Medulla oblongata (tissue), 1 donor: ENCODE measurements at regions not wholly inside any gene's neighbourhood (a gene's known extent, or its start where the extent isn't known, plus 50 kb on each side); places are given as distances from the start of the nearest gene placed in this dataset.
"Not testable (repeated sequence)": the region's sequence is repeated elsewhere in the genome, so short reads cannot be mapped to it uniquely, and the experiment has no call there.

ENCODE experiments used
- DNase-seq: peaks from one replicate; pipeline ENCODE4 v3.0.0-alpha.2; 2015; ENCODE audit errors: extremely low spot score

DNA sequence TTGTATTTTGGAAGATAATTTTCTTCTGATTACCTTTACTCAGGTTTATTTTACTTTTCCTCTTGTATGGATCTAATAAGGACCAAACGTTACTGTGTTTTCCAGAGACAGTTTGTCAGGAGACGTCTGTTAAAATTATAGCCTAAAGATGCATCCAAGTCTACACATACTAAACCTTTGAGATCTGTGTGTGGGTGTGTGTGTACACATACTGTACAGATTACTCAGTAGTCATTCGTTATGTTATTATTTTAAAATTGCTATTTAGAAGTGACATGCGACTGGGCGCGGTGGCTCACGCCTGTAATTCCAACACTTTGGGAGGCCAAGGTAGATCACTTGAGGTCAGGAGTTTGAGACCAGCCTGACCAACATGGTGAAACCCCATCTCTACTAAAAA lies 51.6 kb upstream of the CNTLN start:
- DNase-seq = no peak

DNA sequence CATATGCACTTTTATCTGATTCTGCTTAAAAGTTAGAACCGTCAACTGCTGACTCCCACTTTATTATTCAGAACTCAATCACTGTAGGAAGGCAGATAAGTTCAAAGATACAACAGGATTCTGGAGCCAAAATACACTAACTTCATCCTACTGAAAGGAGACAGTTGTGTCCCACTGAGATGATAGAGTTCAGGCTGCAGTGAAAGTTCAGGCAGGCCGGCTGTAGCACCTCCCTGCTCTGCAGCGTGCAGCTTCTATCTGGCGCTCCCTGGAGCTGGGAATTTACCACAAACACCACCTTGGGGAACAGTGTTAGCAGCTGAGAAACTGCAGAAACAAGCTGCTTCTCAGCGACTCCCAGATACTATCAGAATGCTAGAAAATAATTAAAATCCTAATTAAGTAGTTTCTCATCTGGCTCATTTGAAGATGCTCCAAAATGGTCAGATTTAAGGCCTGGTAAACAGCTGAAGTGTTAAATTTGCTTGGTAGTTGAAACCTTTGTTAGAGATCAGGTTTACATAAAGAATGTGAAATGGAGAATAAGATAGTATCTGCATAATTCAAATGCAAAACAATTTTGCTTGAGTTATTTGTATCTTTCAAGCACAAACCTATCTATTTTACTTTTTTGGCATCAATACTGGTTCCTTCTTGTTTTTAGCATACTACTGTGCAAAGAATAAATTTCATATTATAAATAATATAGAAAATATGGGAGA lies 52.3 kb upstream of the CNTLN start:
- no peak for DNase-seq

DNA sequence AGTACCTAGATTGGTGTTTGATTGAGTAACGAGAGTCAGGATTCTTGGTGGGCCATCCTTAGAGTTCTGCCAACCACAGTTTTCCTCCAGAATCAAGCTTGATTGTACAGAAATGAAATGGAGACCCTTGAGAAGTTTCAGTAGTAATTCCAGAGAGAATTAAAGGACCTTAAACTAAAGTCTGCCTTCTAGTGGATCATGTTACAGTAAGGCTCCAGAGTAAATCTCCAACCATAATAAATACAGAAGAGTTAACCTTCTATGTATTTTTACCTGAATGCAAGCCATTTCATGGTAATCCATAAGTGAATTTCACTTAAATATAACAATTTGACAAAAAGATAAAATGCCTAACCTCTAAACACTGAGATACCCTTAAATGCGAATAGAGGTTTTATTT lies 53.0 kb upstream of the CNTLN start:
- DNase-seq = no peak

DNA sequence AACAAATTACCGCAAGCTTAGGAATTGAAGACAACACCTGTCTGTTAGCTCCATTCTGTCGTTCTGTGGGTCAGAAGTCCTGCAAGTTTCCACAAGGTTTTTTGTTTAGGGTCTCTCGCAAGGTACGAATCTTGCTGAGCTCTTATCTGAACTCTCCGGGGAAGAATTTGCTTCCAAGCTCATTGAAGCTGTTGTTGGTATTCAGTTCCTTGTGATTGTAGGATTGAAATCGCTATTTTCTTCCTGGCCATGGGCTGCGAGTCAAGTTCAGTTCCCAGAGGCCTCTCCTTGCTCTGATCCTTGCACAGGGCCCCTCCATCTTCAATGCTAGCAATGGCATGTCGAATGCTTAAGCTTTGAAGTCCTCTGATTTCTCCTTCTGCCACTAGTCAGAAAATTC lies 53.5 kb upstream of the CNTLN start:
- no peak for DNase-seq

DNA sequence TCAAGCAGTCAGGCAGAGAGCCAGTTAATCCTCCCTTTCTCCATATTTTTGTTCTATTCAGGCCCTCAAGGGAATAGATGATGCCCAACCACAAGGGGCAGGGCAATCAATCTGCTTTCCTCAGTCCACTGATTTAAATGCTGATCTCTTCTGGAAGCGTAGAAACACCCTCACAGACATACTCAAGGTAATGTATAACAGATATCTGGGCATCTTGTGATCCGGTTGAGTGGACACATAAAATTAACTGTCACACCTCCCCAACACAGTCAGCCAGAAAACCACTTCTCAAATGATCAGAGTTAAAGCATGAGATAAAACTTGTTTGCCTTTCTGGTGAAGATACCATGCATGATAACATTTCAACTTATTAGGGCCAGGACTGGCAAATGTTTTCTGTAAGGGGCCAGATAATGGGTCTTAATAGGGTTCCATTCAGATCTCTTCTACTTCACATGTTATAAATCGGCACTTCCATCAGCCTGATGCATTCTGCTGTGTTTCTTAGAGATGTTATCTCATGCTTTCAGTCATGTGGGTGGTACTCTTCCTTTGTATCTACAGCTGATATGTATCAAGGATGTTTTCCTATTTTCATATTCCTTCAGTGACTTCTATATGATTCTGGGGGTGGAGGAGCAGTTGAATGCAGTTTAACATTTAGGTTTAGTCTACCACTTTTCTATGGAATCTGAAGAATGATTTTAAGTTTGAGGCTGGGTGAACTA lies 58.9 kb upstream of the CNTLN start:
- no peak for DNase-seq

DNA sequence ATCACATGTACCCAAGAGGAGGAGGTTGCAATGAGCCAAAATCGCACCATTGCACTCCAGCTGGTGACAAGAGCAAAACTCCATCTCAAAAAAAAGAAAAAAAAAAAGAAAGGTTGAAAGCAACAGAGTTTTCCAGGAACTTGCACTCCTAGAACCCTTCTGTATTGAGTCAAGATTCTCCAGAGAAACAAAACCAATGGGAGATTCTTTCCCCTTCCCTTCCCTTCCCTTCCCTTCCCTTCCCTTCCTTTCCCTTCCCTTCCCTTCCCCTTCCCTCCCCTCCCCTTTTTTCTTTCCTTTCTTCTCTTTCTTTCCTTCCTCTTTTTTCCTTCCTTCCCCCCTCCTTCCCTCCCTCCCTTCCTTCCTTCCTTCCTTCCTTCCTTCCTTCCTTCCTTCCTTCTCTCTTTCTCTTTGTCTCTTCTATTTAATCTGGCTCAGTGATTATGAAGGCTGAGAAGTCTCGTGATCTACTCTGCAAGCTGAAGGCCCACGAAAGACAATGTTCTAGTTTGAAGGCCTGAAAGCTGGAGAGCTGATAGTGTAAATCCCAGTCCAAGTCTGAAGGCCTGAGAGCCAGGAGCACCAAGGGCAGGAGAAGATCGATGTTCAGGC lies 59.6 kb upstream of the CNTLN start:
- DNase-seq = no peak

DNA sequence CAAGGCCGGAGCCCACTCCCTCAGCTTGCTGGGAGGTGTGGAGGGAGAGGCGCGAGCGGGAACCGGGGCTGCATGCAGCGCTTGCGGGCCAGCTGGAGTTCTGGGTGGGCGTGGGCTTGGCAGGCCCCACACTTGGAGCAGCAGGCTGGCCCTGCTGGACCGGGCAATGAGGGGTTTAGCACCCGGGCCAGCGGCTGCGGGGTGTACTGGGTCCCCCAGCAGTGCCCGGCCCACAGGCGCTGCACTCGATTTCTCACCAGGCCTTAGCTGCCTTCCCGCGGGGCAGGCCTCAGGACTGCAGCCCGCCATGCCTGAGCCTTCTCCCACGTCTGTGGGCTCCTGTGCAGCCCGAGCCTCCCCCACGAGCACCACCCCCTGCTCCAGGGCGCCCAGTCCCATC lies 62.3 kb upstream of the CNTLN start:
- not testable (repeated sequence) for DNase-seq

DNA sequence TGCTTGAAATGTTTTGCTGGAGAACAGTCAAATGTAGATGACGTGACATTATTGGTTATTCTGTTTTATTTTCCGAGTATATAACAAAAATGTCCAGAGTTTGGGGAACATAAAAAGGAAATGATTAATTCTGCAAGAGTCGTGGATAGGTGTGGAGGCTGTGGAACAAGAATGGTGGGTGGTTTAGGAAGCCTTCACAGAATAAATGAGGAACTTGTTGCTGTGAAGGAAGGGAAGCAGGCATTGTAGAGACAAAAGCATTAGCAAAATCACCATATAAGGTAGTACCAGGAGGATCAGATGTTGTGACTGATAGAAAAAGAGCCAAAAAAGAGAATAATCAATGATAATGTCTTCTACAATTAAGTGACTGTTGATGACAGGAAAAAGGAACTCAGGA lies 66.2 kb upstream of the CNTLN start:
- DNase-seq = no peak

DNA sequence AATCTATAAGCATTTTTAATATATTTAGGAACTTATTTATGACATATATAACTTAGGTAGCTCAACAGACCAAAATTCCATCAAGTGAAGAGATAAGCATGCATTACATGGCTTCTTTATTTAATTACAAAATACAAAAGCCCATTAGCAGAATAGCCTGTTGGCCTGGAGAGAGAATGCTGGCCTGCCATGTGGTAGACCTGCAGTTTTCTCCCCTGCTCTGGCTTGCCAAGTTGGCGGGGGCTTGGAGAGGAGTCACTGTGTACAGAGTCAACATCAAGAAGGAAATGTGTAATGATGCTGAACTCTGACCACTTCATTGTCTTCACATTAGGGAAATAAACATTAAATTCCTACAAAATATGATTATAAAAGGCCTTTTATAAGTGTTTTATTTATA lies 69.8 kb upstream of the CNTLN start:
- no peak for DNase-seq

DNA sequence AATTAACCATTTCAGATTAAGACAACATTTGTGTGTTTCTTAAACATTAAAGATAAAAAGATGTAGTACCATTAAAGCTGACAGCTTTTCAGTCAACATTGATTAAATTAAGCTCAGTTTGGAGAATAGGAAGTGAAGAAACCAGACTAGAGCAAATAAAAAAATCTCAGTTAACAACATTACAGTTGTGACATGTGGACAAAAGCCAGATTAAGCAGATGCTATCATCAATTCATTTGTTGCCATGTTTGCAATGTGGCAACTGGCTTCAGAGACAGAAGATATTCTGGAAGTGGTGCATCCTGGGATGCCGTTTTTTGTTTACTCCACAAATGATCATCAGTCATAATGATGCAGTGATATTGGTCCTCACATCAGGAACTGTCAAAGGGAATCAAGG lies 70.3 kb upstream of the CNTLN start:
- no peak for DNase-seq

DNA sequence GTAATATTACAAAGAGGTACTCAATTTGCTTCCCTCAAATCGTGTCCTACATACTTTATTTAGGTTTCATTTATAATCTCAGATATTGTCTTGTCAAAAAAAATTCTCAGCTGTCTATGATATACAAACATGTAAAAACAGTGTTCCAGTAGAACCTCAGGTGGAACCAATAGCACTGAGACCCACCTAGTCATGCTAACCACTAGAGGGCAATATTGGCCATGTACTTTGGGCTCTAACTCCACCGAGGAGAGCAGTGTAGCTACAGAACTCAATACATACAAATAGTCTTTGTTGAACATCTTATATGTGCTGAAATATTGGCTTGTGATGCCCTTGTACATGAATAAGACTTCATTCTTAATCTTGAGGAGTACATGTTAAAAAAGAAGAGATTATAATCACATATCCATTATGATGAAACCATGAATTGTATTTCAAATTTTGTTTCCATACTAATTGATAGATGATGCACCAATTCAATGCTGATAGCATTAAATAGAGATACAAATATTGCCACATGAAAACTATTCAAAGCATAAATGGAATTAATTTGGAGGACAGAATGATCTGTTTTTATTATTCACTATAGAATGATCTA lies 71.2 kb upstream of the CNTLN start:
- peak; percentile 44 for DNase-seq

DNA sequence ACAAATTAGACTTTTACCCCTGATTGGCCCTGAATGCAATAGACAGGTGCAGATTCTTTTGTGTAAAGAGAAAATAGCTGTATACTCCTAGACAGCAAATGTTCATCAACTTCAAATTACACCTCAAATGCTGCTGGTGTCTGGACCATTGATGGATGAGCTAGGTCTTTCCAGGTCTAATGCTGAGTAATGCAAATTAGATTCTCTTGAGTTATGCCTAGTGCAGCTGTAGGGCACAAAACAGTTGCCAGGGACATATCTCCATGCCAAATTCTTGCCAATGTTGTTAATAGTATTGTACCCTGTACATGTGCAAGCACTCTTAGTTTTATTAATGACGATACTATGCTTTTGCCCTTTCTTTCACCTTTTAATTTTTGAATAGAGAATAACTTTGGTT lies 72.3 kb upstream of the CNTLN start:
- no peak for DNase-seq

DNA sequence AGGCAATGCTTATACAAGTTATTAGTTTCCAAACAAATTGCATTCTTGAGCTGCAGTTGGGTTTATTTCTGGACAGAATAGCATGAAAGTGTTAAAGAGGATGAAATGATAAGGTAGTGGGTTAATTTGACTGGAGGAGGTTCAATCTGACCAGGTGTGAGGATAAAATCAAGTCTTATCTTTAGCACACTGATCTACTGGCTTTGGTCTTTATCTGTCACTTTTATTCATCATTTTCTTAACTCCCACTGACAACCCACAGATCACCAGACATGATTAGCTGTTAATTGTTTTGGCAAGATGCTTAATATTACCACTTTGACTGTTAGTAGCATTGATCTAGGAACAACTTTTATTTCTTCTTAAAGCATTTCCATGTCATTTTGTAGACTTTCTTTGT lies 74.4 kb upstream of the CNTLN start:
- DNase-seq = no peak

DNA sequence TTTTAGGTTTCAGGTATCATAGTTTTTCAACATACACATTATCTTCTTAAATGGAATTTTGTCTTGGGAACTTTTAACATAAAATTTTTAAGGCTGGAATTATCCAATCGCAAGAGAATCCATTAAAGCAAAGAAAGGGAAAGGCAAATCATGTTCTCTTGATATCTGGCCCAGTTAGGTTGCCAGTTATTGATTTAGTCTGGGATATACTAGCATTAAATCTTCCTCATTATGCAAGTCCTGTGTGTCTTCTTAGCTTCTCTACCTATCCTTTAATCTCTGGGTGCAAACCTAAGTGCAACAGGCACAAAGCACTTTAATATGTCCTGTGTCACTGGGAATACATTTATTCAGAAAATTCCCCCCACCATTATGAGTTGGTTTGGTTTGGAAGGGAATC lies 75.4 kb upstream of the CNTLN start:
- DNase-seq = no peak

DNA sequence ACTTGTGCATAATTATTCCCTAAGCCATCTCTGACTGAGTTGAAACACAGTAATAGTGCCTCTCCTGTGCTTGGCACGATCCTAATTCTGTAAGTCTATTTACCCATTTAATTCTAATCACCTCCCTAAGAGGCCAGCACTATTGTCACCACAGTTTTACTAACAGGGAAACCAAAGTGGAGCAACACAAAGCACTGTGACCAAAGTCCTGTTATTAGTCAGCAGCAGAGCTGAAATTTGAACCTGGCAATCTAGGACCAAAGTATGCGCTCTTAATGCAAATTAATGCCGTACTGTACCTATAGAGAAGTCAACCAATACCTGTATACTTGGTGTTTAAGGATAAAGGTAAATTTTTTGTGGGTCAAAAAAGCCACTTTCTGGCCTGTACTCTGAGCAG lies 77.1 kb upstream of the CNTLN start:
- DNase-seq = no peak

DNA sequence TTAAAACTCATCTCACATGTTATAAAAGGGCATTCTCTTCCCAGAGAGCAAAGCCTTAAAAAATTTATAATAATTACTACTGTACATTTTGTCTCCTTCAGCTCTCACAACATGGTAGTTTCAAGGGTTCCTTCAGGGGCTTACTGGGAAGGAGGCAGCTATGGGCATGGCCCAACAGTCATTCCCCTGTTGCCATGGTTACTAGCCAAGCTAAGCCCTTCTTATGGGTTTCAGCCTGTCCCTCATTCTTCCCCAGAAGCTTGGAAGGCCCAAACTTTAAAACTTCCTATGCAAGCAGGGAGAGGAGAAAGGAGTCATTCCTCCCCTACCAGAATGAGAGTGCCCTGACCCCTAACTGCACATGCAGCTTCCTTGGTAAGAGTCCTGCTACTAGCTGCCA lies 82.2 kb upstream of the CNTLN start:
- no peak for DNase-seq

DNA sequence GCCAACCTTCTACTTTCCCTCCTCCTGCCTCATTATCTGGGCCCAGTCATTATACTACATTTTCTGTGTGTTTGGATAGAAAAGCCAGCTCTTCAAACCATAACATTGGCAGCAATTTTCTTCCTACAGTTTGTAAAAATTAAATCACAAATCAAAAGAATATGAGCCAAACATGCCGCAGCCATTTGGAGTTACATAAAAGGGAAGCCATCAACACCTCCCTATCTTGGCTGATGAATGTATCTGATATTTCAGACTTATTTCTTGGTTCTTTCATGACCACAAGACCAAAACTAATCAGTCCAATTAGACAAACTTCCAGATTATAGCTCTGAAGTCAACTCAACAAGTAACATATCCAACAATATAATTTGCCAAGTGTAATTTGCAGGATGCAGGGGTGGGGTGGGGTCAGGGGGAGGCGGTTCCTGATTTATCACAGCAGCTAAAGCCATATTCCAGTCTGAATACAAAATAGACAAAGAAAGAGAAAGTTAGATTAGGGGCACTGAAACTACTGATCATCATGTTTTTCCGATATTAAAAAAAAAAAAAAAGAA lies 89.4 kb upstream of the CNTLN start:
- no peak for DNase-seq

DNA sequence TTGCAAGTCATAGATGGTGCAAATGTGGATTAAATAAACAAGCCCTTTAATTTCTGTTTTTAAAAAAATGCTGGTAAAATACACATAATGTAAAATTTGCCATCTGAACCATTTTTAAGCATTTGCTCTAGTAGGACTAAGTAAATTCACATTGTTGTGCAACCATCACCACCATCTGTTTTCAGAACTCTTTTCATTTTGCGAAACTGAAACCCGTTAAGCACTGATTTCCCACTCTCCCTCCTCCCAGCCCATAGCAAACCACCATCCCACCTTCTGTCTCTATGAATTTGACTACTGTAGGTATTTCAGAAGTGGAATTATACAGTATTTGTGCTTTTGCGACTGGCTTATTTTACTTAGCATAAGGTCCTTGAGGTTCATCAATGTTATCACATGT lies 103.3 kb upstream of the CNTLN start:
- DNase-seq = no peak

DNA sequence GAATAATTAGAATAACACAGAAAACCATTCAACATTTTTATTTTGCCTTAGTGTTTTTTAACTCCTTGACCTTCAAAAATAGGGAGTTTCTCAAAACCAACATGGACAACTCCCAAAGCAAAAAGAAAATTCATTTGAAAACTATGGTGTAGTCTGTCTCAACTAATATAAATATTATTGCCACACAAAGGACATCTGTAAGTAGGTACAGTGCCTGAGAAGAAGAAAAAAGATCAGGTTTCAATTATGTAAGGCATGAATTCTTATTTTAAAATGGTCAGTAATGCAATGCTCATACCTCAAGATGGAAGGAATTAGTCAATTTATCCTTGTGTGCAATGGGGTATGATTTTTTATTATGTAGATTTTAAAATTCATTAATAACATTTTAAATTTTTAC lies 109.6 kb upstream of the CNTLN start:
- DNase-seq = no peak

DNA sequence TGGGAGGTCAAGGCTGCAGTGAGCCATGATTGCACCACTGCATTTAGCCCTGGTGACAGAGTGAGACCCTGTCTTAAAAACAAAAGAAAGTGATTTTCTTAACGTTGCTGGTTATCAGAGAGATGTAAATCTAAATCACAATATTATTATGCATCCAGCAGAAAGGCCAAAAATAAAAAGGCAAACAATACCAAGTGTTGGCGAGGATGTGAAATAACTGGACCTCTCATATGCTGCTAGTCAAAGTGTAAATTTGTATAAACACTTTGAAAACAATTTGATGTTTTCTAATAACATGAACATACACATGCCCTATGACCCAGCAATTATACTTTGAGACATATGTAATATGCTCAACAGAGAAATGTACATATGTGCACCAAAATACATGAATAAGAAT lies 110.7 kb upstream of the CNTLN start:
- no peak for DNase-seq

DNA sequence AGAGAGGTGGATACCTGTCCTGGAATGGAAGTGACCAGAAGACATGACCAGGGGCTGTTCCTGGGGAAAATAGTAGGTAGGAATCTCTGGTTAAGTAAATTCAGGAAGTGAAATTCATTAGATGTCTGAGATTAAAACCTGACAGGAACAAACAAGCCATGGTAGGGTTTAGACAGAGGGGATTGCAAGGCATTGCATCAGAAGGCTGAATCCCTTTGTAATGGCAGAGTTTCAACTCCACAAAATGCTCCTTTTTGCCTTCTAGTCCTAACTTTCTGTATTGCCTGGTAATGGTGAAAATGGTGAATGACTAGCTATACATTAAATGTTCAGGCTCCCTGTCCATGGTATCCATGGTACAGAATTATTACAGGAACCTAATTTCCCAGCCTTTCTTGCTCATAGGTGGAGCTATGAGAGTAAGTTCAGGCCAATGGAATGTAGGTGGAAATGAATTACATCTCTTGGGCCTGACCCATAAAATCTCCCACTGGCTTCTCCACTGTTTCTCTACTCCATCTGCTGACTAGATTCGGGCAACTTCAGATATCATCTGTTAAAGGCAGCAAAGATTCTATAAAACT lies 113.4 kb upstream of the CNTLN start:
- DNase-seq = no peak

DNA sequence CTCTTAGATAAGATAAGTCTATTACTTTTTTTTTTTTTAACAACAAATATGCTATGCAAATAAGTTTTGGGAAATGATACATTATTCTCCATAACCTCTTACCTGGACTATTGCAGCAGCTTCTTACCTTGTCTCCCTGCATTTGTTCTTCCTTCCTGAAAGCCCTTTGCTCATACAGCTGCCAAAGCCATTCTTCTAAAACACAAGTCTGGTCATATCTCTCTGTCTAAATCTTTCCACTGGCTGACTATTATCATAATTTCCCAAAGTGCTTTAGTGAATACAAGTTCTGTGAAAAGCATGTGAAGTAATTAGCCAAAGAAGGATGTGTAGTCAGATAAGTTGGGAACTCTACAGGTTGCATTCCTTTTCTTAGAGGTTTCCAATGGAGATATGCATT lies 115.4 kb upstream of the CNTLN start:
- DNase-seq = no peak
